GM19193 (cell line): ENCODE measurements at regions not wholly inside any gene's neighbourhood (a gene's known extent, or its start where the extent isn't known, plus 50 kb on each side); places are given as distances from the start of the nearest gene placed in this dataset.

Experiments
- POLR2A ChIP-seq: IDR thresholded peaks from 4 replicates; pipeline ENCODE4 v1.6.1; 2011; ENCODE audit not compliant: insufficient read depth, insufficient read length; ENCODE audit errors: extremely low read depth

GRCh38 chr14:106613256-106613655 lies 1086.9 kb downstream of the TMEM121 start:
- no peak for TF ChIP-seq POLR2A

GRCh38 chr14:106619606-106620005 lies 1093.2 kb downstream of the TMEM121 start:
- TF ChIP-seq POLR2A: no peak

- TF ChIP-seq POLR2A: no peak
Measured at GRCh38 chr14:106620368-106620767, 1094.0 kb downstream of the TMEM121 start.

- TF ChIP-seq POLR2A: no peak
Measured at GRCh38 chr14:106622200-106622745, 1095.9 kb downstream of the TMEM121 start.

- no peak for TF ChIP-seq POLR2A
Measured at GRCh38 chr14:106625186-106625585, 1098.8 kb downstream of the TMEM121 start.

GRCh38 chr14:106631879-106632278 lies 1105.5 kb downstream of the TMEM121 start:
- TF ChIP-seq POLR2A: no peak

- no peak for TF ChIP-seq POLR2A
Measured at GRCh38 chr14:106633721-106634120, 1107.3 kb downstream of the TMEM121 start.

GRCh38 chr14:106635569-106635968 lies 1109.2 kb downstream of the TMEM121 start:
- no peak for TF ChIP-seq POLR2A

GRCh38 chr14:106642090-106642489 lies 1115.7 kb downstream of the TMEM121 start:
- no peak for TF ChIP-seq POLR2A

- TF ChIP-seq POLR2A: no peak
Measured at GRCh38 chr14:106651016-106651415, 1124.6 kb downstream of the TMEM121 start.

GRCh38 chr14:106652494-106652893 lies 1126.1 kb downstream of the TMEM121 start:
- no peak for TF ChIP-seq POLR2A

- no peak for TF ChIP-seq POLR2A
Measured at GRCh38 chr14:106657460-106657859, 1131.1 kb downstream of the TMEM121 start.

GRCh38 chr14:106662936-106663550 lies 1136.7 kb downstream of the TMEM121 start:
- TF ChIP-seq POLR2A: no peak

GRCh38 chr14:106665814-106666213 lies 1139.4 kb downstream of the TMEM121 start:
- no peak for TF ChIP-seq POLR2A

GRCh38 chr14:106666341-106666740 lies 1140.0 kb downstream of the TMEM121 start:
- TF ChIP-seq POLR2A: no peak

GRCh38 chr14:106670011-106670410 lies 1143.6 kb downstream of the TMEM121 start:
- TF ChIP-seq POLR2A: no peak

GRCh38 chr14:106679776-106680175 lies 1153.4 kb downstream of the TMEM121 start:
- TF ChIP-seq POLR2A: no peak
